NT2/D1 (cell line): ENCODE measurements at regions not wholly inside any gene's neighbourhood (a gene's known extent, or its start where the extent isn't known, plus 50 kb on each side); places are given as distances from the start of the nearest gene placed in this dataset.

Experiments
- SUZ12 ChIP-seq: IDR thresholded peaks from 2 replicates; pipeline ENCODE4 v1.6.1; 2011; ENCODE audit not compliant: insufficient read length, insufficient read depth; ENCODE audit errors: extremely low read depth
- YY1 ChIP-seq: IDR thresholded peaks from 2 replicates; pipeline ENCODE4 v1.6.1; 2011; ENCODE audit not compliant: insufficient read length, insufficient read depth

- TF ChIP-seq YY1 (no peak), SUZ12 (no peak)
Observed at GRCh38 chr3:177439694-177440269, 242.5 kb upstream of the TBL1XR1 start.
